ENCODE measurements at regions not wholly inside any gene's neighbourhood (a gene's known extent, or its start where the extent isn't known, plus 50 kb on each side); places are given as distances from the start of the nearest gene placed in this dataset.

- TF ChIP-seq POLR2A (IDR thresholded peaks at IDR 0.05) = no peak
- TF ChIP-seq CTCF (IDR thresholded peaks at IDR 0.05 in 8 of 11, conservative IDR thresholded peaks at IDR 0.05 in 3 of 11) = no peak
These were observed 65.2 kb upstream of the SYPL1 start for GRCh38 chr7:106177300-106177690.
